IMR-90 (cell line): ENCODE measurements at regions not wholly inside any gene's neighbourhood (a gene's known extent, or its start where the extent isn't known, plus 50 kb on each side); places are given as distances from the start of the nearest gene placed in this dataset.

Experiments
- ATAC-seq: fragments of 200-7000 bp; cut with Tn5 transposase; 2 replicates; pipeline ENCODE4 v1.9.1; 2020; ENCODE audit warnings: low read depth, mild to moderate bottlenecking, moderate library complexity
- BruUV-seq: library from RNA; stranded (reverse); fragments of 400-500 nt; replicated peaks from 2 replicates; lab custom pipeline; 2021; lab: Mats Ljungman, UMichigan
- CTCF ChIA-PET: fragments of 300-600 bp; formaldehyde crosslinking; extraction: SDS; loops from one replicate; lab custom pipeline; 2021; ENCODE audit warnings: antibody characterized with exemption; lab: Yijun Ruan, JAX
- POLR2A ChIA-PET: fragments of 300-600 bp; sonication (Branson Sonifier 250); formaldehyde crosslinking; loops from one replicate; lab custom pipeline; 2022; ENCODE audit warnings: antibody characterized with exemption; ENCODE audit not compliant: unreplicated experiment; lab: Charles Lee
- DNase-seq: peaks from one replicate; pipeline ENCODE4 v3.0.0; 2013
- H2AFZ ChIP-seq: replicated peaks from 2 replicates; pipeline ENCODE3; 2013; ENCODE audit warnings: low read length, mild to moderate bottlenecking; ENCODE audit not compliant: poor library complexity
- H2AK5ac ChIP-seq: 2 replicates; pipeline ENCODE4 v1.6.1; 2013; ENCODE audit warnings: low read depth, low read length, inconsistent platforms
- H2AK9ac ChIP-seq: replicated peaks from 2 replicates; pipeline ENCODE3; 2013; ENCODE audit warnings: mild to moderate bottlenecking, low read depth, low read length, moderate library complexity; ENCODE audit not compliant: poor library complexity
- H2BK120ac ChIP-seq: 2 replicates; pipeline ENCODE4 v1.6.1; 2013; ENCODE audit warnings: low read depth, low read length, inconsistent platforms
- H2BK15ac ChIP-seq: 3 replicates; pipeline ENCODE4 v1.6.1; 2013; ENCODE audit warnings: low read depth, low read length, inconsistent platforms
- H2BK20ac ChIP-seq: 2 replicates; pipeline ENCODE4 v1.6.1; 2013; ENCODE audit warnings: low read depth, mild to moderate bottlenecking, inconsistent platforms, low read length, moderate library complexity
- H2BK5ac ChIP-seq: 2 replicates; pipeline ENCODE4 v1.6.1; 2013; ENCODE audit warnings: mild to moderate bottlenecking, low read depth, low read length, inconsistent platforms; ENCODE audit not compliant: poor library complexity, severe bottlenecking
- H3K14ac ChIP-seq: replicated peaks from 2 replicates; pipeline ENCODE4 v1.6.1; 2013; ENCODE audit warnings: low read depth, low read length, inconsistent platforms
- H3K18ac ChIP-seq: 2 replicates; pipeline ENCODE4 v1.6.1; 2013; ENCODE audit warnings: low read depth, low read length, control low read depth
- H3K23ac ChIP-seq: 2 replicates; pipeline ENCODE4 v1.6.1; 2013; ENCODE audit warnings: low read depth, low read length, inconsistent platforms
- H3K27ac ChIP-seq: 2 replicates; pipeline ENCODE4 v1.5.1; 2013; ENCODE audit warnings: mild to moderate bottlenecking, control low read depth, low read length; ENCODE audit not compliant: insufficient read depth
- H3K27me3 ChIP-seq: 2 replicates; pipeline ENCODE4 v1.6.1; 2013; ENCODE audit warnings: low read length; ENCODE audit not compliant: control insufficient read depth, insufficient read depth
- H3K36me3 ChIP-seq: 2 replicates; pipeline ENCODE4 v1.6.1; 2013; ENCODE audit warnings: low read length, mixed read lengths; ENCODE audit not compliant: control insufficient read depth, insufficient read depth
- H3K4ac ChIP-seq: 2 replicates; pipeline ENCODE4 v1.6.1; 2013; ENCODE audit warnings: low read depth, low read length, inconsistent platforms
- H3K4me1 ChIP-seq: 2 replicates; pipeline ENCODE4 v1.6.1; 2013; ENCODE audit warnings: low read length, mixed read lengths; ENCODE audit not compliant: control insufficient read depth, insufficient read depth
- H3K4me2 ChIP-seq: 2 replicates; pipeline ENCODE4 v1.6.1; 2013; ENCODE audit warnings: low read depth, mild to moderate bottlenecking, control low read depth, low read length, moderate library complexity
- H3K4me3 ChIP-seq: 2 replicates; pipeline ENCODE4 v1.5.1; 2013; ENCODE audit warnings: low read depth, mild to moderate bottlenecking, control low read depth, low read length, moderate library complexity; ENCODE audit not compliant: insufficient read depth
- H3K56ac ChIP-seq: 2 replicates; pipeline ENCODE4 v1.6.1; 2013; ENCODE audit warnings: low read length, inconsistent platforms; ENCODE audit not compliant: insufficient read depth; ENCODE audit errors: extremely low read depth
- H3K79me1 ChIP-seq, 2 experiments: 2 replicates each; pipeline ENCODE4 v1.6.1; 2013; ENCODE audit warnings: low read length in 2 of 2, inconsistent platforms in 1 of 2, low read depth in 1 of 2
- H3K9ac ChIP-seq: 2 replicates; pipeline ENCODE4 v1.6.1; 2013; ENCODE audit warnings: low read depth, low read length, control low read depth
- H3K9me1 ChIP-seq: 2 replicates; pipeline ENCODE4 v1.6.1; 2013; ENCODE audit warnings: low read length, inconsistent platforms; ENCODE audit not compliant: insufficient read depth
- H3K9me3 ChIP-seq: 2 replicates; pipeline ENCODE4 v1.6.1; 2013; ENCODE audit warnings: low read length; ENCODE audit not compliant: control insufficient read depth, insufficient read depth
- H4K20me1 ChIP-seq: 2 replicates; pipeline ENCODE4 v1.6.1; 2013; ENCODE audit warnings: low read length, inconsistent platforms; ENCODE audit not compliant: insufficient read depth
- H4K5ac ChIP-seq: 2 replicates; pipeline ENCODE4 v1.6.1; 2013; ENCODE audit warnings: mild to moderate bottlenecking, low read depth, low read length, control low read depth
- H4K8ac ChIP-seq, 2 experiments: 2 replicates each; pipeline ENCODE4 v1.6.1; 2013; ENCODE audit warnings: low read depth in 2 of 2, low read length in 2 of 2, control low read depth in 1 of 2, inconsistent platforms in 1 of 2
- H4K91ac ChIP-seq: 2 replicates; pipeline ENCODE4 v1.6.1; 2013; ENCODE audit warnings: low read depth, low read length, inconsistent platforms; ENCODE audit not compliant: insufficient read depth
- CTCF ChIP-seq: conservative IDR thresholded peaks from 2 replicates; pipeline ENCODE4 v1.5.1; 2012; ENCODE audit warnings: mild to moderate bottlenecking, low read depth, low read length, improper control_type of control experiment
- MAZ ChIP-seq: IDR thresholded peaks from 2 replicates; pipeline ENCODE4 v1.6.1; 2012; ENCODE audit warnings: low read depth, mild to moderate bottlenecking, low read length, improper control_type of control experiment, moderate library complexity, borderline replicate concordance
- NFE2L2 ChIP-seq: fragments of 150-350 bp; IDR thresholded peaks from 2 replicates; pipeline ENCODE4 v1.6.1; 2016; ENCODE audit warnings: low read depth, mild to moderate bottlenecking, low read length
- RCOR1 ChIP-seq: IDR thresholded peaks from 2 replicates; pipeline ENCODE4 v1.6.1; 2012; ENCODE audit warnings: mild to moderate bottlenecking, low read length, improper control_type of control experiment; ENCODE audit not compliant: insufficient replicate concordance
- WGBS, 2 experiments: methylation state at CpG; one replicate each; pipeline versions ENCODE4 v1.1.5 to v1.1.7; 2013; ENCODE audit warnings: missing lambda C conversion rate in 2 of 2; ENCODE audit not compliant: insufficient read length in 1 of 2; ENCODE audit errors: extremely low coverage in 2 of 2; 5-methylcytosine and 5-hydroxymethylcytosine counted together
- dilution Hi-C: fragments of 300-500 bp; cut with HindIII; formaldehyde crosslinking; loops from one replicate; pipeline ENCODE4 v1.14.3; 2018; ENCODE audit warnings: low sequenced_read_pairs; ENCODE audit not compliant: unreplicated experiment
- in situ Hi-C: fragments of 300-500 bp; cut with MboI; formaldehyde crosslinking; loops from 3 replicates; pipeline ENCODE4 v1.14.3; 2019; ENCODE audit warnings: low sequenced_read_pairs, inconsistent platforms, mixed read lengths
- intact Hi-C: fragments of 100-400 bp; cut with micrococcal nuclease; formaldehyde crosslinking; loops from 2 replicates; pipeline ENCODE4 v1.10.0; 2022
- TF ChIP-seq, protein P1 (sequence below): fragments of 150-350 bp; IDR thresholded peaks from 2 replicates; pipeline ENCODE4 v1.6.1; 2017; ENCODE audit warnings: mild to moderate bottlenecking, antibody characterized with exemption, low read length, low read depth

DNA sequence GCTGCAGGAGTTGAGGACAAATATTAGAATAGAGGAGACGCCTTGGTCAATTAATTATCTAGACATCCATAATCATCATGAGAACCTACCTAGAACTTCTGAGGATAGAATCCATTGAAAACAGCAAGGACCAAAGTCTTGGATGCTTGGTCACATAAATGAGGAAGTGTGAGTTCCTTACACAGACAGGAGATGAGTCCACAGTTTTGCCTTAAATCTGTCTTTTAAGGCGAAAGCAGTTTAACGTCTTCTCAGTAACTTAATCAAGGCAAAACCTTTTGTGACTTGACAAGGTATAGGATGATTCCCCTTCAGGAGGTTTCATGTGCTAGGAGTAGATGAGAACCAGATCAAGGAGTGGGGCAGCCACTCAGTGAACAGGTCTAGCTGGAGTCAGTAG lies 1783.2 kb upstream of the CELF4 start:
- no peak overlapping the region for H2BK120ac ChIP-seq
- no peak overlapping the region for H3K4me2 ChIP-seq
- H3K36me3 ChIP-seq = no peaks in the 10 kb centered on the region
- H3K56ac ChIP-seq = no peak overlapping the region
- H4K8ac ChIP-seq = no peak overlapping the region
- no peak overlapping the region for H2BK20ac ChIP-seq
- no peaks in the 10 kb centered on the region for H3K9me3 ChIP-seq
- H2BK5ac ChIP-seq = no peak overlapping the region
- no peak overlapping the region for H3K18ac ChIP-seq
- no peaks in the 10 kb centered on the region for H3K9me1 ChIP-seq
- H3K27ac ChIP-seq = no peak overlapping the region
- H3K14ac ChIP-seq = no peak overlapping the region
- H3K27me3 ChIP-seq = no peaks in the 10 kb centered on the region
- H2AK5ac ChIP-seq = no peak overlapping the region
- no peak overlapping the region for H2BK15ac ChIP-seq
- H2AK9ac ChIP-seq = no peak overlapping the region
- no peak overlapping the region for H3K23ac ChIP-seq
- no peak overlapping the region for H3K4ac ChIP-seq
- H4K5ac ChIP-seq = no peak overlapping the region
- no peak for DNase-seq
- ChIA-PET CTCF (no interaction called here), POLR2A (no interaction called here)
- H4K91ac ChIP-seq = no peak overlapping the region
- dilution Hi-C loops (no loop called here), in situ Hi-C loops (no loop called here), intact Hi-C loops (no loop called here)
- 90% methylated on average over 2 of the region's 3 CpGs; no CpG with 5 or more reads in 1 of the 2 experiments for WGBS, 2 experiments
- no peak overlapping the region for H3K9ac ChIP-seq
- H3K79me1 ChIP-seq = no peaks in the 10 kb centered on the region
- BruUV-seq = no TSS peak
- no peak overlapping the region for H2AFZ ChIP-seq
- H3K4me1 ChIP-seq = no peaks in the 10 kb centered on the region
- no peak overlapping the region for H3K4me3 ChIP-seq
- TF ChIP-seq MAZ = no peak
- no peak for TF ChIP-seq RCOR1
- no peak for TF ChIP-seq CTCF
- TF ChIP-seq, protein P1, sequence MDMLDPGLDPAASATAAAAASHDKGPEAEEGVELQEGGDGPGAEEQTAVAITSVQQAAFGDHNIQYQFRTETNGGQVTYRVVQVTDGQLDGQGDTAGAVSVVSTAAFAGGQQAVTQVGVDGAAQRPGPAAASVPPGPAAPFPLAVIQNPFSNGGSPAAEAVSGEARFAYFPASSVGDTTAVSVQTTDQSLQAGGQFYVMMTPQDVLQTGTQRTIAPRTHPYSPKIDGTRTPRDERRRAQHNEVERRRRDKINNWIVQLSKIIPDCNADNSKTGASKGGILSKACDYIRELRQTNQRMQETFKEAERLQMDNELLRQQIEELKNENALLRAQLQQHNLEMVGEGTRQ = no peak
- TF ChIP-seq NFE2L2 = no peak
- no peak for ATAC-seq
- H4K20me1 ChIP-seq = no peaks in the 10 kb centered on the region
